ENCODE measurements at regions not wholly inside any gene's neighbourhood (a gene's known extent, or its start where the extent isn't known, plus 50 kb on each side); places are given as distances from the start of the nearest gene placed in this dataset.

DNA sequence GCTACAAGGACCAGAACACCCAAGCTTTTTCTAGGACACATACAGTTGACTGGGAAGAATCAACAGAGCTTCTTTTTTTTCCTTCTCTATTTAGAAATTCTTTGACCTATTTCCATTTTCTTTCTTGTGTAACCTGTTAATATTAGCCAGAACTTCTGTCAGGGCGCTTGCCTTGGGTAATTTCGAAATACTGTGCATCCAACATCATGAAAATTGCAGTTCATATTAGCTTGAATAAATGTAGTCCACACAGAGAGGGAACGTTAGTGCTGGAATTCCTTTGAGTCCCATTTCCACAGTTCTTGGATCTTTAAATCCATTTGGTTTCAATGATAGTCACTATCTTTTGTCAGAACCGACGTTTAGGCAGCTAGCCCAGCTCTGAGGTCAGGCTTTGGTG lies 141.8 kb downstream of the MXRA5 start:
- DNase-seq (ENCODE audit: low read depth) = no peak
- no peak for TF ChIP-seq EZH2 (IDR thresholded peaks at IDR 0.05; ENCODE audit: insufficient read depth, low read length)
- no peak for TF ChIP-seq CTCF (IDR thresholded peaks at IDR 0.05; ENCODE audit: insufficient read depth, low read depth, low read length)
- Histone ChIP-seq H3K36me3 (ENCODE audit: insufficient read depth, low read length) (no peaks in the 10 kb centered on the region), H2AFZ (ENCODE audit: low read depth, low read length) (no peak overlapping the region), H3K27ac (ENCODE audit: low read depth, low read length) (no peak overlapping the region), H3K4me3 (ENCODE audit: insufficient read depth, low read depth, low read length) (no peak overlapping the region), H3K4me2 (ENCODE audit: low read length) (no peak overlapping the region), H3K27me3 (ENCODE audit: insufficient read depth, low read length) (no peaks in the 10 kb centered on the region), H3K9ac (ENCODE audit: low read length) (no peak overlapping the region), H3K79me2 (ENCODE audit: insufficient read depth, low read length) (no peaks in the 10 kb centered on the region), H3K4me1 (ENCODE audit: insufficient read depth, low read length) (no peaks in the 10 kb centered on the region), H3K9me3 (ENCODE audit: insufficient read depth, low read depth, low read length) (no peaks in the 10 kb centered on the region), H4K20me1 (ENCODE audit: insufficient read depth, low read length) (no peaks in the 10 kb centered on the region)
- no peaks in the 10 kb centered on the region for H3K4me1 Mint-ChIP-seq (ENCODE audit: low read depth, unreplicated experiment)
- no peak overlapping the region for H3K4me3 Mint-ChIP-seq (ENCODE audit: unreplicated experiment)
- peak; percentile 96 for FAIRE-seq
- H3K27me3 Mint-ChIP-seq (ENCODE audit: low read depth, unreplicated experiment) = peaks cover 6% of the 10 kb centered on the region
- no peaks in the 10 kb centered on the region for H3K9me3 Mint-ChIP-seq (ENCODE audit: unreplicated experiment)
- no peak overlapping the region for H3K27ac Mint-ChIP-seq (ENCODE audit: unreplicated experiment)
- H3K36me3 Mint-ChIP-seq (ENCODE audit: low read depth, unreplicated experiment) = no peaks in the 10 kb centered on the region

GRCh38 chrX:3195845-3196244 lies 150.6 kb downstream of the MXRA5 start:
- H3K36me3 Mint-ChIP-seq (ENCODE audit: low read depth, unreplicated experiment) = no peaks in the 10 kb centered on the region

More at GRCh38 chrX:3195845-3196244, 150.6 kb downstream of the MXRA5 start:
- H3K4me3 Mint-ChIP-seq (ENCODE audit: unreplicated experiment) = no peak overlapping the region
- no peaks in the 10 kb centered on the region for H3K9me3 Mint-ChIP-seq (ENCODE audit: unreplicated experiment)
- Histone ChIP-seq H2AFZ (ENCODE audit: low read depth, low read length) (no peak overlapping the region), H3K4me1 (ENCODE audit: insufficient read depth, low read length) (no peaks in the 10 kb centered on the region), H4K20me1 (ENCODE audit: insufficient read depth, low read length) (no peaks in the 10 kb centered on the region), H3K4me3 (ENCODE audit: insufficient read depth, low read depth, low read length) (no peak overlapping the region), H3K79me2 (ENCODE audit: insufficient read depth, low read length) (no peaks in the 10 kb centered on the region), H3K9ac (ENCODE audit: low read length) (no peak overlapping the region), H3K27ac (ENCODE audit: low read depth, low read length) (no peak overlapping the region), H3K36me3 (ENCODE audit: insufficient read depth, low read length) (no peaks in the 10 kb centered on the region), H3K27me3 (ENCODE audit: insufficient read depth, low read length) (no peaks in the 10 kb centered on the region), H3K9me3 (ENCODE audit: insufficient read depth, low read depth, low read length) (no peaks in the 10 kb centered on the region), H3K4me2 (ENCODE audit: low read length) (no peak overlapping the region)
- TF ChIP-seq EZH2 (IDR thresholded peaks at IDR 0.05; ENCODE audit: insufficient read depth, low read length) (no peak), CTCF (IDR thresholded peaks at IDR 0.05; ENCODE audit: insufficient read depth, low read depth, low read length) (no peak)
- H3K27me3 Mint-ChIP-seq (ENCODE audit: low read depth, unreplicated experiment) = no peaks in the 10 kb centered on the region
- DNase-seq (ENCODE audit: low read depth) (no peak), FAIRE-seq (no peak)
- H3K4me1 Mint-ChIP-seq (ENCODE audit: low read depth, unreplicated experiment) = peaks cover 4% of the 10 kb centered on the region
- H3K27ac Mint-ChIP-seq (ENCODE audit: unreplicated experiment) = no peak overlapping the region

All from astrocyte (in vitro differentiated cells and primary cell).